ENCODE measurements at regions not wholly inside any gene's neighbourhood (a gene's known extent, or its start where the extent isn't known, plus 50 kb on each side); places are given as distances from the start of the nearest gene placed in this dataset.
A peak's percentile ranks its signal among the peaks of the same experiment; 100 is the strongest.

DNA sequence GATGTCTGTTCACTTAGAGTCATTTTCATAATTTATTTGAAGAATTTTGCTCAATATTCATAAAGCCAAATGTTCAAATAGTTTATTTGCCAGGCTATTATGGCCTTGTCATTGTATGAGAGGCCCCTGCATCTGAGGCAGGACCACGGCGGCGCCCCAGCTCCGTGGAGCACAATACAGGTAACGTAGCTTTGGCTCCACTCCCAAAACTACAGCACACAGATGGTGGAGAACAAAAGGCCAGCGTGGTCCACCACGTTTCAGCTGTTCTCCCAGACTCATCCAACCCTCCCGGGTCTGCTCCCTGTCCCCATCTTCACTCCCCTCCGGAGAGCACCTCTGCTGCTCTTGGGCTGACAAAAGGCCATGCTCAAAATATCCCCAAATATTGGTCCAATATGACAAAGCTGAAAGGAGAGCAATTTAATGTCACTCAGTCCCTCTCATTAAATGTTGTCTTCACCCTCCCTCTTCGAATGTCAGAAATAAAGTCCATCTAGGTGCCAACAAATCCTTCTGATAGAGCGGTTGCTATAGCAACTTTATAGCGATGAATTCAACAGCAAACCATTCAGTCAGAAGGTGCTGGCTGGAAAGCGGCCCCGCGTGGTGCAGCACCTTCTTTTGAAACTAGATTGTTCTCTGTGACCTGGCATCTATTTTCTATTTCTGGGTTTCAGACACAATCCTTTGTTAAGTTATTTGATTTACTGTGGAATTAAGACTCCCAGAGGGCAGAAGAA lies 504.3 kb downstream of the ARHGEF28 start:
- DNase-seq (ENCODE audit: low read depth): no peak

DNA sequence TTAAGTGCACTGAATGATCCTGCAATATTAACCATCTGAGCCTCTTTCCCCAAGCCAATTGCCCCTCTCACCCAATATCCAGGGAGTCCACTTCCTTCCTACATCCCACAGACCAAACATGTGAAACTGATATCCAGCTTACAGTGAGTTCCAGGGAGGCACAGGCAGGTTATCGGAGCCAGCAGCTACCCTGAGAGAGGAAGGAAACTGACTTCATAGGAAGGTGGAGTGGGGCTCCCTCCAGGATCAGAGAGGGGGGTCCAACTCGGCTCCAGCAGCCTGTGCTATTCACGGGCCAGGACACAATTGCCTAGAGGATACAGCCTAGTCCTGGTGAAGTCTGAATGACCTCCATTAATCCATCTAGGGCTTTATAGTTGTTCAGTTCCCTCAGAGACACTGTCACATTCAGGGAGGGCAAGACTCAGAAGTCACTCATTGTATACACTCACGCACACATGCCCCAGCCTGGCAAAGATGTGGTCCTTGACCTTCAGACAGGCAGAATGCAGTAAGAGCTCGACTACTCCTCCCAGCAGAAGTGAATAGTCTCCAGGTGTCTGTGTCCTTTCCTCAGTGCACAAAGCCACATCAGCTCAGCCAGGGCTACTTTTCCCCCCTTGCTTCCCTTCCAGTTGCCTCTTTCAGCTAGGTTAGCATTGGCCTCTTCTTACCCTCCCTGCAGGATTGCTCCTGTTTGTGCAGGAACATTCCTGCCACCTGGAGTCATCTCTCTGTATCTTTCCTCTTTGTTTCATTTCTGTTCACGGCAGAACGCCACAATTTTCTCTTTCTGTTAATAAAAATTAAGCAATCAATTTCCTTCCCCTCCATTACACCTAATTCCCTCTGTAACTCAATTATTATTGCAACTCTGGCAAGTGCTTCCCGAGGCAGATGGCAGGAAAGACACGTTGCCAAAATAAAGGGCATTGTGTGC lies 501.7 kb downstream of the ARHGEF28 start:
- DNase-seq (ENCODE audit: low read depth): peak; percentile 39

DNA sequence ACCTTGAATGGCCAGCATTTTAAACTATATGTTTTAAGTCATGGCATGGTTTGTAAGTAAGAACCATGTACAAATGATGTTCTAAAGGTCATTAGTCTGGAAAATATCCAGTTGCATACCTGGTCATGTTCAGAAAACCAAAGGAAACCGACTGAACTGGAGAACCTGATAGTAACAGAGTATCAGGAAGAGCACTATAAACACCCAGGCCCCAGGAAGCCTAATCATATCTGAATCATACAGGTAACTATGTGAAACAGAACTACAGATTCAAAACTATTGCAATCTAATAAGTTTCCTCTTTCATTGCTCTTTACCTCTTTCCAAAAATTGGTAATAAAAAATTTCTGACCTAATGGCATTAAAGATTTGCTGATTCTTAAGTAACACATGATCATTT lies 500.3 kb downstream of the ARHGEF28 start:
- no peak for DNase-seq (ENCODE audit: low read depth)

DNA sequence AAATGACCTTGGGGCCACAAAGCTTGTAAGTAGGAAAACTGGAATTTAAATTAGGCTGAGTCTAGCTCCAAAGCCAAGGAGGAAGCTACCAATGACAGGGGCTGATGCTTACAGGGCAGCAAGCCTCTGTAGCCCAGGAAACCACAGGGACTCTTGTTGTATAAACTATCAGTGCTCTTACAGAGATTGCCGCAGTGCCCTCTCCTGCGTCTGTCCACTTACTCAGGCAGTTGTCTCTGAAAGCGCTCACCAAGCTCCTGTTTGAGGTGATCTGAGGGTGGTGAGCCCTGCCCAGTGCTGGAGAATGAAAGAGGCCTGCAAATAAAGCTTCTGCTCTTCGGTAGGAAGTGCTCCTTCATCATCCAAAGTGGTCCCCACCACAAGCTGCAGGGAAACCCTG lies 498.8 kb downstream of the ARHGEF28 start:
- no peak for DNase-seq (ENCODE audit: low read depth)

DNA sequence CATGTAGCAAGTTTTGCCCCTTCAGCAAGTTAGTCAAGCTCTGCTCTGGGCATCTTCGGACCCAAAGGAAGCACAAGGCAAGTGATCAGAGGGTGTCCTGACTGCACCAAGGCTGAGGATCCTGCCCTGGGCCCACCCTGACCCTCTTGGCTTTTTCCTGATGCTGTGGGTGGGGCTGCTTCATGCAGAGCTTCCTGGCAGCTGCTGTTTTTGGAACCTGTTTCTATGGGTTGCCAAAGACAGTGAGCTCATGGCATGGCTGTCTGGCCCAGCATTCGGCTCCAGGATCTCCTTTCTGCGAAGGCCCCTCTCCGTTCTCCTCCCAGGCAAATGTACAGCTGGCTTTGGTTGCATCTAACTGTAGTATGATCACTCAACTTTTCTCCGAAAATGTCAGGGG lies 497.9 kb downstream of the ARHGEF28 start:
- peak; percentile 44 for DNase-seq (ENCODE audit: low read depth)

DNA sequence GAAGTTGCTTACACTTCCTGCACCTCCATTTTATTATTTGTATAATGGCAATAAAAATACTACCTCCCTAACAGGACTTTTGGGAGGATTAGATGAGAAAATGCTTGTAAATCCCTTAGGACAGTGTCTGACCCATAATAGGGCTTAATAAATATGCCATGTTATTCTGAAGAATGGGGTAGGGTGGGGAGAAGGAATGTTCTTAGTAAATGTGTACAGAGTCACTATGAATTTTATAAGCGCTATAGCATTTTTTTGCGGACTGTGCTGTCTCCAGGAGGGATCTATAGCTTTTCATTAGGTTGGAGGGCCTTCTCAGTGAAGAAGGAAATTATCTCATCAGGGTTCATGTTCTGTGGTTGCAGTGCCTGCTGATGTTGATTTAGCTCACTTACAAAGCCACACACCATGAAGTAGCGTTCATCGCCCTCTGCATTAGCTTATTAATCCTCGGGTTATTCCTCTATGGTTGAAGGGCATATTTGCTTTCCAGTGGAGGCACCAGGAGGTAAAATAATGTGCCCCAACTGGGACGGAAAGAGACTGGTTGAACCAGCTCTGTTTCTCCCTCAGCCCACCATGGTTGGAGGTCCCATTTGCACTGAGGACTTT lies 497.1 kb downstream of the ARHGEF28 start:
- DNase-seq (ENCODE audit: low read depth): no peak

DNA sequence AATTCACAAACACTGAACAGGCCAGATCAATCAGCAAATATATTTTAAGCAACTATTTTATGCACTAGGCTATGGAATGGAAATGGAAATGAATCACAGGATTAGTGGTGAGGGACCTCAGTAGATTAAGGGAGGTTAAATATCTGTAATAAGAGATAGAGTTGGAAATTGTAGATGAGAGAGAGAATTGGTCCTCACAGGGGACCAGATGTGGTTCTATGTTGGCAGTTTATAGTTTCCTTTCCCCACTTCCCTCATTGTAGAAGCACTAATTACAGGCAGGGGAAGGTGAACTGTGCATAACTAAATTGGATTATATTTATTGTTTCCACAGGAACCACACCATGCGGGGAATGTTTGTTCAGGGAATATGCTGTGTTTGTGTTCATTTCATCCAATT lies 496.2 kb downstream of the ARHGEF28 start:
- peak; percentile 44 for DNase-seq (ENCODE audit: low read depth)

DNA sequence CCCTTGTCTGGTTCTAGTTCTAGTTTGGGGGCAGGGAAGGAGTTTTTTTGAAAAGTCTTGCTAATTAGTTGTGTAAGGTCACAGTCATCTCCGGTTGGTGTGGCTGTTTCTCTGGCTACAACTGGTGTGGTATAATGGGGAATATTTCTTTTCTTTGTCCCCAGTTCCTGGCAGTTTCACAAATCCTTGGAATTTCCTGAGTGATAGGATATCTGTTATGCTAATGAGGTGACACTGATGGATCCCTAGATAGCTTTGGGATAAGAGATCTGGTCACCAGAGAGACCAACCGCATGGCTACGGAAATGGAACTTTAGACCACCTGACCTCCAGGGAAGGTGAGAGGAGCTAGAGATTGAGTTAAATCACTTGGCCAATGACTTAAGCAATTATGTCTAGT lies 494.6 kb downstream of the ARHGEF28 start:
- DNase-seq (ENCODE audit: low read depth): no peak

DNA sequence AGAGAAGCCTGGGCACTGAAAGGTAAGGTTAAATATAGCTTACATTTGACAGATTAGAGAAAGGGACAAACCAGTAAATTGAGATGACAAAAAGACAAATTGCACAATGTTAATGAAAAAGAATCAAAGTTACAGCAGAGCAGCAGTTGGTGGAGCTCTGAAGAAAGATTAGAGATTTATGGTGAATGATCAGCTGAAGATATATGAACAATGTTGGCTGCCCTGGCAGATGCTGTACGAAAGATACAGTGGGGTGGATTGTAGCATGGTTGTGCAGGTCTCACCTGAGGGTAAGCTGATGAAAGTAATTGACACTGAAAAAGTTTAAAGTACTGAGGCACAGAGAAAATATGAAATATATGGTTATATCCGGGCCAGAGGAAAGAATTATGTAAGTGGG lies 492.1 kb downstream of the ARHGEF28 start:
- no peak for DNase-seq (ENCODE audit: low read depth)

DNA sequence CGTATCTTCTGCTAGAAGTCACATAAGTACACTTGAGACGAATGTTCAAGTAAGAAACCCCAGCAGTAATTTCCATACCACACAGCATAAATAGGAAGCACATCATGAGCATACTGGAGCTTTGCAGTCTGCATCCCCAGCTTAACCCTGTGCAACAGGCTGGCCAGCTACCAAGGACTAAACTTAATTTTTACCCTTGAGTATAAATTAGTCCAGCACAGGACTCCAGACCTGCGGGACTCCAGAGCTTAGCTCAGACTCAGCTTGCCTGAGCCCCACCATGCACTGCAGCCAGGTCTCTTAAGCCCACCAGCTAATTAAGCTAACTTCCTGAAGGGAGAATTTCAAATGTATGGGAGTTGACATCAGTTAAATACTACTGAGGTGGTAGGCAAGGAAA lies 491.0 kb downstream of the ARHGEF28 start:
- no peak for DNase-seq (ENCODE audit: low read depth)

DNA sequence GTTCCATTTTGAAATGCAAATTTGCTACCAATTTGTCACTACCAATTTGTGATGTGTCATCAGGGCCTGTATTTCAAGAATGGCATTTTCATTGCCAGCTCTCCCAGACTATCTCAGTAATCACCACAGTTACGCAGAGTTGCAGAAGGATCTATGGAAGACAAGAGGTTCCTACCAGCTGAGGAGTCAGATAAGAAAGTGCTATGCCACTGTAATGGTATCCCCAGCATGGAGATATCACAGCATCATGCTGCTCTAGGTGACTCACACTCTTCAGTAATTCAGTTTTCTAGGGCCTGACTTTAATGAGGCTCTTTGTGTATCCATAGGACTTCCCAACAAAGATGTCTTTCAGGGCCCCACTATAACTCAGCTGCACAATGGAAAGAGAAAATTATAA lies 490.3 kb downstream of the ARHGEF28 start:
- DNase-seq (ENCODE audit: low read depth): no peak

DNA sequence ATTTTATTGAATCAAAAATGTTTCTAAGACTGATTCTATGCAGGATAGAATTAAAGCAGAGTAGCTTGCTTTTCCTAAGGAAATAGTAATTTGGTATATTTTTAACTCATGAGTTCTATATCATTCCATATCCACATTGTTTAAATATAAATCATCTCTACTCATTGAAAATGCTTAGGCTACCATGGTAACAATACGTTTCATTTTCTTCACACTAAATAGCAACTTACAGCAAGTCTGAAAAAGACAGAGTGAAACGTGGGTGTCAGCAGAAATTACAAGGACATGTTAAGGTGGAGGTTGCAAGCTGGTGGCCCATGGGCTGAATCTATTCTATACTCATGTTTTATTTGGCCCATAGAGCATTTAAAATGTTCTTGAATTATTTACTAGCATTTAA lies 487.9 kb downstream of the ARHGEF28 start:
- DNase-seq (ENCODE audit: low read depth): no peak

DNA sequence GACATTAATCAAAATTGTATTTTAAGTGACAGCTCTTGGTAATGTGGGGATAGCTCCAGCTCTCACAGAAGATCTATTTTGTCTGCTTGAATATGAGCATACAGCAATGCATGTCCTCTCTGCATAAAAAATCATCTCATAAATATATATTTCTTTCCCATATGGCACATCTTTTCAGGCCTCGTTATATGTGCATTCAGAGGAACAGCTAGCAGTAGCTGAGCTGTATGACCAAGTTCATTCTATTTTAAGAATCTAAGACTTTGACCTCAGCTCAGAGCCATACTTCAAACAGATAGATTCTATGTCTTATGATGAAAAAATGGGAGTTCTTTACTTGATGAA lies 487.2 kb downstream of the ARHGEF28 start:
- DNase-seq (ENCODE audit: low read depth): no peak

DNA sequence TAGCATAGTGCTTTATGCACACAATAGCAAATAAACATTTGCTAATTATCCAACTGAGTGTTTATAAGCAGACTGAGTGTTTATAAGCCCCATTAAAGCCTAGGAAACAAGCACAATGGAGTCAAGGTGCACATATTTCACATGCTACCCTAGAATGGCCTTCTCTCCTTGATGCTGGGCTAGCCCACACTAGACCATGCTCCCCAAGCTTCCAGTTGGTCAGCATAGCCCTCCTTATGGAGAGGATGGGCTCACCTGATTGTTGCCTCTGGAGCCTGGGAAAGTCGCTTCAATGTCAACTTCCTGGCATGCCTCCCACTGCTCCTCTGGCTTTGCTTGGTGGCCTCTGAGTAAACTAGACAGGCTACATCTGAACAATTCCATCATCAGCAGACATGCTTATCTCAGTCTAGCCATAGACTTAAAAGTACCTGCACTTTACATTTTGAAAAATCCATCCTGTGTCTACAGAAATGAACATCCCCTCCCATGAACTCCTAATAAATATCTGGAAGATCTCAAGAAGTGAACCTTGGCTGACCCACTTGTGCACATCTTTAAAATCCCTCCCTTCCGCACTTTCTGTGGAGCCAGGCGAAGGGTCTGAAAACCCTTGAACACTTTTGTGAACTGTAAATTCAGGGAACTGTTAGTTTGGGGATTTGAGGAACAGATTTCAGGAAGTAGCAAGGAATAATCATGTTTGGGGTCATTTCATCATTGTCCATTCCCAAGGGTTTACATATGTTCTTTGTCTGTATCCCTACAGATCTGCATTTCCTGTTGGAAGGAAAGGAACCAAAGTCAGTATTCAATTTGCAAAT lies 486.6 kb downstream of the ARHGEF28 start:
- no peak for DNase-seq (ENCODE audit: low read depth)

DNA sequence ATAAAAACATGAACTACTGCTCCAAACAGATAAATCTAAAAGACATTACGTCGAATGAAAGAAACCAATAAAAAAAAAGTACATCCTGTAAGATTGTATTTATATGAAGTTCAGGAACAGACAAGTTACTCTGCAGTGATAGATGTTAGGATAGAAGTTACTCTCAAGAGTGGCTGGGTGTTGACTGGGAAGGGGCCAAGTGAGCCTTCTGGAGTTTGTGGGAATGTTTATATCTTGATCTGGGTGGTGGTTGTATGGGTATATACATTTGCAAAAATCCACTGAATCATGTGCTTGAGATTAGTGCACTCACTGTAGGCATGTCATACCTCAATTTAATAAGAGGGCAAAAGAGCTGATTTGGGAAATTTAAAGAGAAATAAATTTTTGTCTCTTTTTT lies 485.8 kb downstream of the ARHGEF28 start:
- no peak for DNase-seq (ENCODE audit: low read depth)

DNA sequence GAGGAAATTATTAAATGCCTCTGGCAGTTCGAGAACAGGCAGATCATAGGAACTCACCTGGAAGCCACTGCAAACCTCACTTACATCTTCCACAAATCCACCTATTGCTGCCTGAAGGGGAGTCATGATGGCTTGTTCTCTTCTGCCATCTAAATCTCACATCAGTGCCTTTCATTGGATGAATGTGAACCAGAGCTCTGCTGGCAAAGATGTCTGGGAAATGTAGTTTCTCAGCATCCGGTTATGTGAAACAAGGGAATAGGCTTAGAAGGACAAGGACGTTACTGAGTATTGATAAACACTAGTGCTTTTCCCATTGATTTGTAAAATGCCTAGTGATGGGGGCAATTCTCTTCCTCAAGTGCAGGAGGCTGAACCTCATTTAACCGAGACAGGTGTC lies 483.3 kb downstream of the ARHGEF28 start:
- no peak for DNase-seq (ENCODE audit: low read depth)

DNA sequence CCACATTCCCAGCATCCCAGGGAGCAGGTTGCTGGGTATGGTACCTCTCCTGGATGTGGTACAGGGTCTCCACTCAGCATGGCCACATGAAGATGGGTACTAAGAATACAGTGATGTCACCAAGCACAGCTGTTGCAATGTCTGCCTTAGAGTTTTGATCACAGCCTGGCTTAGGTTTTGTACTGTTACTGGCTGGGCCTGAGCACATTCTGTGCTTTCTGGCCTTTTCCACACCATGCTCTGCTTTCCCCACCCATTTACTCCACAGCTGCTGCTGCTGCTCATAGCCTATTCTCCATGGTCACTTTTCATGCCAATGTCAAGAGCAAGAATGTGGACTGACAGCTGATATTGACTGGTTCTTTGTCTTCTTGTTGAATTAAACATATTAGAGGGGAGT lies 481.9 kb downstream of the ARHGEF28 start:
- DNase-seq (ENCODE audit: low read depth): peak; percentile 96

DNA sequence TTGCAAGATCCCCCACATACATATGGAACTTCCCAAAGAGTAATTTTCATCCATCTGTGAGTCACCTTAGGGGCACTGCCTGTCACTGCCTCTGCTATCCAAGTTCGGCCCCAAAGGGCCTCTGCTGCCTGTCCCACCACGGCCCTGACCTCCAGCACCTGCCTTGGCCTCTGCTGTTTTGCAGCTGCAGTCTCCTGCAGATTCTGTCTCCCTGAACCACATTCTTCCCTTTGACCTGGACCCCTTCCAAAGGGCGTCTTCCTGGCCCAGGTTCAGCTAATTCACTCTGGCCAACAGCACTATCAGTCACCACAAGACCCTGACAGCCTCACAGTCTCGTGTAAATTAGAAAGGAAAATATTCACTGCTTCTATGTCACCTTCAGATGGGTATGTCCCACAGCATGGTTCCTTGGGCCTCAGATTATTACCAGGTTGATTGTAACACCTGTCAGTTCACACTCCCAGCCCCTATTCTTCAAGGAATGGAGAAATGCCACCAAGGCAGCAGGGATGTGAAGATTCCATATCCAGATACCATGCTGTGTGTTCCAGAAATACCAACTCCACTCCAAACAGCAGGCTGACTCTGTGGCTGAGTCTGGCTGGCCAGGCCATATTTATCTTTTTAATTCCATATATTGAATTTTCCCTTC lies 479.3 kb downstream of the ARHGEF28 start:
- peak; percentile 34 for DNase-seq (ENCODE audit: low read depth)

DNA sequence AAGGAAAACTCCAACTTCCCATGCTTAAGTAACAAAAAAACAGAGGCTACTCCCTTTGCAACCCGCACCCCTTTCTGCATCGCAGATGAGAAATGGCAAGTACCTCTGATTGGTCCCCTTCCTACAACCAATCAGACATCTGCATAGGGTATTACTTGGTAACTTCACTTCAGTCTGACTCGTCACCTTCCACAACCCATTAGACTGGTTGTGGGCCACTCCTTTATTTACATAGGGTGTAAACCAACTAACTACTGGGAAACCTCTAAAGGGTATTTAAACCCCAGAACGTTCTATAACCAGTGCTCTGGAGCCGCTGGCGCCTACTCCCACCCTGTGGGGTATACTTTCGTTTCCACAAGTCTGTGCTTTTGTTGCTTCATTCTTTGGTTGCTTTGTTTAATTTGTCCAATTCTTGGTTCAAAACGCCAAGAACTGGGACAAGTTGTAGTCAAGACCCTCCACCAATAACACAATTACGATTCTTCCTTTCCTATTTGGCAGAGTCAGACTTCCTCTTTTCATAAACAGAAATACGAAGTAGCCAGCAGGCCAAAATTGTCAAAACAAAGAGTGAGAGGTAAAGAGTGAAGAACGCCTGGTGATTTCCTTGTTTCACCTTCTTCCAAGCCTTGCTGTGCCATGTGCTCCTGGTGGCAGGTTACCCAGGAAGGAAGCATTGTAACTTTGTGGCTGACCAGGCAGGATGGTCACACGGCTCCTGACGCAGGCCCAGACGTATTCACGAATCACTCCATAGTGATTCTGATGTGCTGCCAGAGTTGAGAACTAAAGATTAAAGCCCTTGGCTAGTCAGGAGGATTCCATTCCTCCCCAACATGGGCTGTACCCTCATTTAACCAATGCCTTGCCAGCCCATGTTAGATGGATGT lies 477.4 kb downstream of the ARHGEF28 start:
- DNase-seq (ENCODE audit: low read depth): no peak

DNA sequence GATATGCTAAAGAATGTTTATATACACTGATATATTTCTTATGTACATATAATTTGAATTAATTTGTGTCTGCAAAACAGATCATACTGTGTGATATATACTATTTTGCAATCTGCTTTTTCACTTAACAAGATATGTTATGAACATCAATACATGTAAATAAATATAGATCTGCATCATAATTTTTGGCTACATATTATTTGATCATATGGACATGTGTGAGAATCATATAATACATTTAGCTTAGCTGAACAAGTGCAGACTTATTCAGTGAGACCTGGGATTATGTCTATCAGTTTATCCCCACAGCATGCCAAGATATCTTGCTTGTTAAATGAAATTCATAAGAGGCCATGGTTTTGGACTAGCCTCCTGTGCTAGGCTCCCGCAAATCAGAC lies 474.3 kb downstream of the ARHGEF28 start:
- DNase-seq (ENCODE audit: low read depth): no peak
